ENCODE measurements at regions not wholly inside any gene's neighbourhood (a gene's known extent, or its start where the extent isn't known, plus 50 kb on each side); places are given as distances from the start of the nearest gene placed in this dataset.

GRCh38 chr2:12882393-12882792, 165.7 kb downstream of the TRIB2 start:
- Histone ChIP-seq H2BK12ac (ENCODE audit: low read depth, low read length) (no peak overlapping the region), H3K23me2 (ENCODE audit: low read depth, low read length) (no peaks in the 10 kb centered on the region; the same call in 1 of the 2 replicates), H3K27ac (ENCODE audit: low read depth, low read length) (no peak overlapping the region), H3K9ac (replicated peaks in 1 of 4; ENCODE audit: extremely low read depth in 1 of 4, low read depth in 3 of 4, low read length in 3 of 4) (no peak overlapping the region), H3K36me3 (ENCODE audit: control insufficient read depth in 2 of 4, insufficient read depth in 4 of 4, low read length in 3 of 4) (no peaks in the 10 kb centered on the region), H3K4ac (replicated peaks; ENCODE audit: insufficient read length, low read depth, low read length) (no peak overlapping the region), H3K23ac (ENCODE audit: insufficient read length) (no peak overlapping the region), H2AFZ (ENCODE audit: low read length) (no peak overlapping the region), H3K18ac (ENCODE audit: extremely low read depth, low read length) (no peak overlapping the region), H4K20me1 (replicated peaks in 1 of 2; ENCODE audit: control insufficient read depth in 1 of 2, insufficient read depth in 2 of 2, low read length in 2 of 2) (no peaks in the 10 kb centered on the region), H3K79me2 (ENCODE audit: control insufficient read depth in 1 of 2, insufficient read depth in 2 of 2, low read length in 2 of 2) (no peaks in the 10 kb centered on the region), H3K4me3 (ENCODE audit: extremely low read depth in 1 of 4, insufficient read depth in 2 of 4, low read depth in 3 of 4, low read length in 4 of 4) (no peak overlapping the region), H3K4me2 (ENCODE audit: insufficient read depth in 1 of 2, low read depth in 2 of 2, low read length in 2 of 2) (no peak overlapping the region), H4K5ac (ENCODE audit: insufficient read length, low read depth, low read length) (no peak overlapping the region), H3K56ac (replicated peaks; ENCODE audit: insufficient read length, low read depth, low read length) (no peak overlapping the region), H2BK15ac (ENCODE audit: low read length) (no peak overlapping the region), H2BK5ac (ENCODE audit: low read depth, low read length) (no peak overlapping the region), H3K79me1 (ENCODE audit: low read depth, low read length) (no peaks in the 10 kb centered on the region), H3K9me3 (ENCODE audit: insufficient read depth in 2 of 2, low read depth in 1 of 2, low read length in 1 of 2) (no peaks in the 10 kb centered on the region), H2BK120ac (replicated peaks; ENCODE audit: low read depth, low read length) (no peak overlapping the region), H2BK20ac (ENCODE audit: low read length) (no peak overlapping the region), H4K91ac (replicated peaks; ENCODE audit: insufficient read length, low read length) (no peak overlapping the region), H2AK5ac (ENCODE audit: low read depth, low read length) (no peak overlapping the region), H3K27me3 (replicated peaks in 1 of 4; ENCODE audit: control insufficient read depth in 3 of 4, extremely low read depth in 1 of 4, insufficient read depth in 3 of 4, low read length in 3 of 4) (no peaks in the 10 kb centered on the region), H4K8ac (ENCODE audit: extremely low read depth, insufficient read depth, low read length) (no peak overlapping the region), H3K4me1 (replicated peaks in 1 of 4; ENCODE audit: control insufficient read depth in 3 of 4, insufficient read depth in 4 of 4, low read length in 3 of 4) (no peaks in the 10 kb centered on the region), H3K14ac (ENCODE audit: insufficient read length) (no peak overlapping the region)
- CTCF ChIA-PET (ENCODE audit: partially characterized antibody) = interaction anchor here (1.3 to 1.5 kb wide), 3 partner anchors 16 to 49 kb away, joined by 4 to 5 read pairs (median 4); no protein-coding TSS in a partner anchor
- DNase-seq (ENCODE audit: low read depth in 1 of 2, low spot score in 2 of 2) (no peak), FAIRE-seq (no peak)
- POLR2A ChIA-PET (ENCODE audit: partially characterized antibody) = no interaction called here
- no CpG with 5 or more reads among the region's 2 CpGs for WGBS, 2 experiments (ENCODE audit: extremely low coverage in 1 of 2, insufficient coverage in 1 of 2, insufficient read length in 1 of 2, insufficient replicate concordance in 2 of 2, low coverage in 1 of 2, low lambda C conversion rate in 2 of 2, missing lambda C conversion rate in 1 of 2)
- TF ChIP-seq MAX (IDR thresholded peaks at IDR 0.05) (no peak), GABPA (IDR thresholded peaks at IDR 0.05; ENCODE audit: borderline replicate concordance, insufficient read depth, low read length) (no peak), CBX8 (IDR thresholded peaks at IDR 0.05; ENCODE audit: borderline replicate concordance, low read depth, low read length) (no peak), KDM1A (IDR thresholded peaks at IDR 0.05; ENCODE audit: borderline replicate concordance, low read length) (no peak), USF2 (IDR thresholded peaks at IDR 0.05; ENCODE audit: low read length) (no peak), BRCA1 (IDR thresholded peaks at IDR 0.05; ENCODE audit: low read depth, low read length) (no peak), CHD1 (IDR thresholded peaks at IDR 0.05; ENCODE audit: low read depth, low read length) (no peak), NANOG (IDR thresholded peaks at IDR 0.05; ENCODE audit: insufficient read depth, low read depth, low read length, poor library complexity, severe bottlenecking) (no peak), RNF2 (IDR thresholded peaks at IDR 0.05; ENCODE audit: borderline replicate concordance, low read depth, low read length, missing control alignments, poor library complexity, severe bottlenecking) (no peak)

Data from H1 (cell line).